NOMO-1 (cell line): ENCODE measurements at regions not wholly inside any gene's neighbourhood (a gene's known extent, or its start where the extent isn't known, plus 50 kb on each side); places are given as distances from the start of the nearest gene placed in this dataset.

Experiments used
- DNase-seq, 2 experiments: peaks; one replicate each; lab custom pipeline; 2025; ENCODE audit not compliant: unreplicated experiment in 2 of 2; lab: John Stamatoyannopoulos, UW

DNA sequence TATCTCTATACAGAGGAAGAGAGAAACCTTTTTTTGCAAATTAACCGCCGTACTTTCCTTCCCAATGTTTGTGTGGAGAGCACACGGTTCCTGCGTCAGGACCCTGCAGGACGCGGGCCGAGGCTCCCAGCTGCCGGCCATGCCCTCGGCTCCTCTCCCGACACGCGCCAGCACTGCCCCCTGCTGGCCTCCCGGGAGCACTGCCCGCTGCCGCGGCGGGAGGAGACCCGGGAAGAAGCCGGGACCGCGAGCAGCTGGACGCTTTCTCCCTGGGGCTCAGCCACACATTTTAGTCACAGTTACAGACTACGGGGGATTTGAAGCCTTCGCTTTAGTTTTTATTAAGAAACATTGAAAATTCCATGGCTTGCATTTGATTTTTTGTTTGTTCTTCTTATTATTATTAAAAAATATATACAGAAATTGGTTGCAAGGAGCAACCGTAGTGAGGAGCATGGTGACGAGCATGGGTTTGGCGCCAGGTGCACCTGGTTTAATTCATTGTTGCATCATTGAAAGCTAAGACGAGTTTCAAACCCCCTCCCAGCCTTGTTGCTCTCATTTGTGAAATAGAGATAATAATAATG lies 401.2 kb downstream of the GALR1 start:
- peak; percentile 22 to 40 for DNase-seq

GRCh38 chr18:77651441-77651840 lies 401.8 kb downstream of the GALR1 start:
- no peak for DNase-seq

GRCh38 chr18:77653792-77654191 lies 404.1 kb downstream of the GALR1 start:
- no peak for DNase-seq

DNA sequence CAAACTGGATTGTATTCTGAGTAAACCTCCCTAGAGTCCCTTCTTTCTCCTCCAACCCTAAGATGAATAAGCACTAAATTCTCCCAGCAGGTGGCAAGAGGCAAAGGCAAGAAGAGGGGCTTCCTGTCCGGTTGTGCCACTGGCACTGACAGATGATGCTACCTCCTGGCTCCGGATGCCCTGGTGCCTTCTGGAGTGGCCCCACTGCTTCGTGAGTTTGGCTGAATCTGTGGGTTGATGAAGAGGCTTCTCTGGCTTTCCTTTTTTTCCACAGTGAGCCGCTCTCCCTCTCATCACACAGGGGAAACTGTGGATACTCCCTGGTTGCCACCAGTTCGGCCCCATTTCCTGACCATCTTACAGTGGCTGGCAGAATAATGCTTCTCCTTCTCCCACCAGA lies 404.7 kb downstream of the GALR1 start:
- DNase-seq: no peak

DNA sequence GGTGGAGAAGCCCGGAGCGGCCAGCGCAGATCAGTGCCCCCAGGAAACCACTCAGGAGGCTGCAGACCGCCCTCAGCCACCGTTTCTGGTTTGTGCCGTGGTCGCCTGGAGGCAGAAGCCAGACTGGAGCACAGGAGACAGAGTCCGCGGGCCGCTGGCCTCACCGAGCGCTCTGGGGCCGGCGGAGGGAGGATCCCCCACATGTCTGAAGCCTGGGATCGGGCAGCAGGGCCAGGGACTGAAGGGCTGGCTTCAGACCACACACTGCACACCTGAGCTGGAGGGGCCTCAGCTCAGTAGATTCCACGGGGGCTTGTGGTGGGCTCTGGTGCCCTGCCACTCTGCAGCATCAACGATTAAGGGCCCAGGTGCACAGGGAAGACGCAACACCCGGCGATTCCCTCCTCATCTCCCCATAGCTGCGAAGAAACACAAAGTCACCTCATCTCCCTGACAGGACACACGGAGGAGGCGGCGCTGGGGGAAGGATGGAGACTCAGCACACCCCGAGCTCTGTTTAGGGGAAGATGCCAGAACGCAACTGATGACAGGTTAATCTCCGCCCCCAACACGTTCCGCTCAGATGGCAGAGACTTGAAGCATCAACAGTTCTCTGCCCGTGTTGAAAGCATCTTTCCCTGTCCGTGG lies 408.1 kb downstream of the GALR1 start:
- DNase-seq: no peak

GRCh38 chr18:77658299-77658662 lies 408.6 kb downstream of the GALR1 start:
- no peak for DNase-seq

DNA sequence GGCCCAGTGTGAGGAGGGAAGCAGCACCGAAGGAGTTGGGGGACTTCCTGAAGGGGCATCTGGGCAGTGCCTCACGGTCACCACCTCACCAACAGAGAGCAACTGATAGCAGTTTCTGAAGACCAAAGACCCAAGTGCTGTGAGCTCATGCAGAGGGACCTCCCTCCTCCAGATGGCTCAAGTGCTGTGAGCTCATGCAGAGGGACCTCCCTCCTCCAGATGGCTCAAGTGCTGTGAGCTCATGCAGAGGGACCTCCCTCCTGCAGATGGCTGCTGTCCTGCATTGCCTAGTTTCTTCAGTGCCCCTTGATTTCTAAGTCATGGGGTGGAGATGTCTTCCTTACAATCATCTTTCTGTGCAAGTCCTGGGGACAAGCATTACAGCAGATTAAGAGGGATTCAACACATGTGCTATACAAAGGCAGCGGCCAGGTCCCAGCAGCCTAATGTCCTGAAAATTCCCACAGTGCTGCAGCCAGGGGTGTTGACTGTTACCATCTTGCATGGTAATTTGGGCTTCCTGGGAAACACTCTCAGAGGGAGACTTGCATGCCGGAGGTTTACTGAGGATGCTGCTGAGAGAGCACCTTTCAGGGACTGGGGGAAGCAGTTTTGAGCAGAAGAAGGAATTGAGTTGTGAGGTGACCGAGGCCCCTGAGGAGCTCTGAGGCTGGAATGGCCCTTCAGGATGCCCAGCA lies 409.3 kb downstream of the GALR1 start:
- no peak for DNase-seq

GRCh38 chr18:77666613-77667012 lies 417.0 kb downstream of the GALR1 start:
- DNase-seq: no peak

GRCh38 chr18:77668219-77668618 lies 418.6 kb downstream of the GALR1 start:
- no peak for DNase-seq

- no peak for DNase-seq
Measured at GRCh38 chr18:77669331-77669730, 419.7 kb downstream of the GALR1 start.

GRCh38 chr18:77671456-77672167 lies 422.0 kb downstream of the GALR1 start:
- no peak for DNase-seq

DNA sequence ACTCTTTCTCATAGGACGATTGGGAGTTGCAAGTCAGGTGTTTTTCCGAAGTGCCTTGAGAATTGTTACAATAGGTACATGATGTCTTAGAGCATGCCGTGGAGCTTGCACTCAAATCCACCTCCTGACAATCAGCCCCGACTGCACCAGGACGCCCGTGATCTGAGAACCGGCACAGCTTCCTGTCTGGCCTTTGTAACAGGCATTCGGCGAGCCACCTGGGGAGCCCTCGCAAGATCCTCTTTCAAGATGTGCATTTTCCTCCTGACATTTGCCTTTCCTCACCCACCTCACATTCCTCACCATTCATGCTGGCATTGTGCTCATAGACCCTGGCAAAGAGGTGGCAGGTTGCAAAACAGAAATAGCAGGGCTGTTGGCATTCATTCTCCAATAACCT lies 427.3 kb downstream of the GALR1 start:
- no peak for DNase-seq

GRCh38 chr18:77677536-77677935 lies 427.9 kb downstream of the GALR1 start:
- no peak for DNase-seq

- DNase-seq: no peak
Measured at GRCh38 chr18:77679869-77680268, 430.2 kb downstream of the GALR1 start.

DNA sequence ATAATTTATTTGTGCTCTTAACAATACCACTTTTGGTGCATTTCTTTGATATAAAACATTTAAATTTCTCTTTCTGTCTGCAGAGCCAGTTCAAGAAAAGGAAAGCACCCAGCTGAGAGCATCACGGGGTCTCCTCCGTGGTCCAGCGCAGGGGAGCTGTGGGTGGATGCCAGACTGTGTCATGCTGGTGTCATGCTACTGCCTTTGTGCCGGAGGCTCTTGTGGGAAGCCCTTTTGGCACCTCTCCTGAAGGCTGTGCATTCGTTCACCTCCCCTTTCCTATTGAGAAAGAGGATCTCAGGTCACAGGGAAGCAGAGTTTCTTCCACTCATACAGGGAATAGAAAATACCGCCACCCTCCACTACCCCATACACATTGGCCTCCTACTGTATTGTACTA lies 450.4 kb downstream of the GALR1 start:
- DNase-seq: no peak

DNA sequence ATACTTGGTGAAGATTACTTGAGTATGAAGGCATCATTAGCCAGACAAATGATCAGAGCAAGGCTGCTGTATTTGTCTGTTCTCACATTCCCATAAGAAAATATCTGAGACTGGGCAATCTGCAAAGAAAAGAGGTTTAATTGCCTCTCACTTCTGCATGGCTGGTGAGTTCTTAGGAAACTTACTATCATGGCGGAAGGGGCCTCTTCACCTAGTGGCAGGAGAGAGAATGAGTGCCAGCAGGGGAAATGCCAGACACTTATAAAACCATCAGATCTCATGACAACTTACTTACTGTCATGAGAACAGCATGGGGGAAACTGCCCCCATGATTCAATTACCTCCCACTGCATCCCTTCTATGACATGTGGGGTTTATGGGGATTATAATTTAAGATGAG lies 452.3 kb downstream of the GALR1 start:
- no peak for DNase-seq

- DNase-seq: no peak
Measured at GRCh38 chr18:77702686-77703085, 453.0 kb downstream of the GALR1 start.

GRCh38 chr18:77705301-77705700 lies 455.7 kb downstream of the GALR1 start:
- no peak for DNase-seq

- no peak for DNase-seq
Measured at GRCh38 chr18:77708826-77709506, 459.3 kb downstream of the GALR1 start.

DNA sequence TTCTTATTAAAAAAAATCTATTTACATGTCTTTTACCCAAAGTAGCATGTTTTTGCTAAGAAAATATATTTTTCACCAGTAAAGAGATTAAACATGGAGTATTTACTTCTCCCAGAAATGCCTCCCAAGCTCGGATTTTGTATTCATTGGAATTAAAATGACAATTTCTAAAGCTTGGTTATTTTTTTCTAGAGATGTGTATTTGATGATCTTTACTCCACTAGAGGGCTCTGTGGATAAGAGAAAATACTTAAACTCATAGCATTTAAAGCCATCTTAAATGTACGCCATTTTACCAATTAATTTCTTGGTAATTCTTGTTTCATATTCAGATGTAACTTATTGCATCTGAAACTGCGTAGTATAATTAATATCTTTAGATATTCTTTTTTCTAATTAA lies 461.4 kb downstream of the GALR1 start:
- peak in 1 of 2 experiments; percentile 15 for DNase-seq

GRCh38 chr18:77714716-77715115 lies 465.1 kb downstream of the GALR1 start:
- DNase-seq: no peak
